HG03460 (cell line): ENCODE measurements at regions not wholly inside any gene's neighbourhood (a gene's known extent, or its start where the extent isn't known, plus 50 kb on each side); places are given as distances from the start of the nearest gene placed in this dataset.
A peak's percentile ranks its signal among the peaks of the same experiment; 100 is the strongest.

ENCODE experiments used
- ATAC-seq: cut with Tn5 transposase; IDR thresholded peaks from one replicate; pipeline ENCODE4 v1.9.1; 2021; ENCODE audit not compliant: unreplicated experiment

- ATAC-seq = peak; percentile 92
Observed at GRCh38 chr1:79695138-79695537, 688.6 kb upstream of the ADGRL4 start.

- peak; percentile 50 for ATAC-seq
Observed at GRCh38 chr1:79694241-79694640, 687.7 kb upstream of the ADGRL4 start.

- ATAC-seq = peak; percentile 3
Observed at GRCh38 chr1:79693441-79694114, 687.0 kb upstream of the ADGRL4 start.

GRCh38 chr1:79692519-79692918, 686.0 kb upstream of the ADGRL4 start:
- ATAC-seq = no peak

- no peak for ATAC-seq
Observed at GRCh38 chr1:79688932-79689331, 682.4 kb upstream of the ADGRL4 start.

- ATAC-seq = no peak
Observed at GRCh38 chr1:79683420-79683819, 676.9 kb upstream of the ADGRL4 start.

GRCh38 chr1:79682478-79682877, 675.9 kb upstream of the ADGRL4 start:
- no peak for ATAC-seq

GRCh38 chr1:79681382-79681781, 674.9 kb upstream of the ADGRL4 start:
- ATAC-seq = no peak

GRCh38 chr1:79679916-79680315, 673.4 kb upstream of the ADGRL4 start:
- ATAC-seq = no peak

- peak; percentile 94 for ATAC-seq
Observed at GRCh38 chr1:79667848-79668696, 661.5 kb upstream of the ADGRL4 start.

- ATAC-seq = no peak
Observed at GRCh38 chr1:79667166-79667565, 660.6 kb upstream of the ADGRL4 start.

- no peak for ATAC-seq
Observed at GRCh38 chr1:79663916-79664315, 657.4 kb upstream of the ADGRL4 start.

- no peak for ATAC-seq
Observed at GRCh38 chr1:79662596-79662995, 656.1 kb upstream of the ADGRL4 start.

- no peak for ATAC-seq
Observed at GRCh38 chr1:79660129-79660528, 653.6 kb upstream of the ADGRL4 start.

GRCh38 chr1:79657951-79658658, 651.6 kb upstream of the ADGRL4 start:
- ATAC-seq = no peak

- no peak for ATAC-seq
Observed at GRCh38 chr1:79655876-79656275, 649.3 kb upstream of the ADGRL4 start.

GRCh38 chr1:79652426-79652825, 645.9 kb upstream of the ADGRL4 start:
- no peak for ATAC-seq

GRCh38 chr1:79648126-79648525, 641.6 kb upstream of the ADGRL4 start:
- no peak for ATAC-seq

GRCh38 chr1:79646880-79647279, 640.4 kb upstream of the ADGRL4 start:
- ATAC-seq = no peak

- peak; percentile 99 for ATAC-seq
Observed at GRCh38 chr1:79638382-79638781, 631.9 kb upstream of the ADGRL4 start.

- ATAC-seq = no peak
Observed at GRCh38 chr1:79633456-79633855, 626.9 kb upstream of the ADGRL4 start.

- no peak for ATAC-seq
Observed at GRCh38 chr1:79629414-79629813, 622.9 kb upstream of the ADGRL4 start.
